HG02973 (cell line): ENCODE measurements at regions not wholly inside any gene's neighbourhood (a gene's known extent, or its start where the extent isn't known, plus 50 kb on each side); places are given as distances from the start of the nearest gene placed in this dataset.

Experiments
- ATAC-seq: cut with Tn5 transposase; IDR thresholded peaks from one replicate; pipeline ENCODE4 v1.9.1; 2021; ENCODE audit warnings: moderate library complexity; ENCODE audit not compliant: unreplicated experiment

DNA sequence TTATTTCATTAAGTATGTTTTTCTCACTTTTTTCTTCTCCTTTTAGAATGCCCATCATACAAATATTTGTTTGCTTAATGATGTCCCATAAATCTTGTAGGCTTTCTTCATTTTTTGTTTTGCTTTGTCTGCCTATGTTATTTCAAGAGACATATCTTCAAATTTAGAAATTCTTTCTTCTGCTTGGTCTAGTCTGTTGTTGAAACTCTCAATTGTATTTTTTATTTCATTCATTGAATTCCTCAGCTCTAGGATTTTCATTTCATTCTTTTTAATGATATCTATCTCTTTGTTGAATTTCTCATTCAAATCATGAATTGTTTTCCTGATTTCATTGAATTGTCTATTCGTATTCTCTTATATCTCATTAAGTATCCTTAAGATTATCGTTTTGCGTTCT, 125.1 kb upstream of the VIPR2 start:
- ATAC-seq = no peak

DNA sequence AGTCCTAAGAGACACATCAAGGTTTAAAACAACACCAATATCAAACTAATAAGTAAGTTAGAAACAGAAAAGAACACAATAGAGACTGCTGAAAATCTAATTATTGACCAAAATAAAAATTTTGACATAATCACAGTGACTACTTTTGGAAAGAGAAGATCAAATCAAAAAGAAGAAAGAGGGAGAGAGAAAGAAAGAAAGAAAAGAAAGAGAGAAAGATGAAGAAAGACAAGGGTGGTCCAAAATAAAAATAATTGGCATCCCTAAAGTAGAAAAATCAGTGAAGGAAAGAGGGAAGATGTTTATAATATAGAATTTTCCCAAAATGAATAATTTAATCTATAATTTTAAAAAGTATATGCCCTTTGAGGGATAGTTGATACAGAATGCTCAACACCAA, 118.8 kb upstream of the VIPR2 start:
- no peak for ATAC-seq

DNA sequence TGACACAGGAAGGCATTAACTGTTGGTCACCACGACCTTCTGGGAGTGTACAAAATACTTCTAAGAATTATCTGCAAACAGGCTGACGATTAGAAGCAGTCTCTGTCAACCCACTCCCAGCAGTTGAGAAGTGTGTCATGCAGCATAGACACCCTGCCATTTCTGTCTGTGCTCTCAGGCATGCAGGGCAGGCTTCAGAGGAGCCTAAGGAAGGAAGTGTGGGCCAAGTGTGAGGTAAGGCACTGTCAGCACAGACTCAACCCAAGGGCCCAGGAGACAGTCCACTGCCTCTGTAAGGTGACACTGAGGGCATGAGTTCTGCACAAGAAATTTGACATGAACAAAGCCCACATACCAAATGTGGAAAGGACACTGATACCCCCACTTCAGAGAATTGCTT, 109.0 kb upstream of the VIPR2 start:
- ATAC-seq = no peak

DNA sequence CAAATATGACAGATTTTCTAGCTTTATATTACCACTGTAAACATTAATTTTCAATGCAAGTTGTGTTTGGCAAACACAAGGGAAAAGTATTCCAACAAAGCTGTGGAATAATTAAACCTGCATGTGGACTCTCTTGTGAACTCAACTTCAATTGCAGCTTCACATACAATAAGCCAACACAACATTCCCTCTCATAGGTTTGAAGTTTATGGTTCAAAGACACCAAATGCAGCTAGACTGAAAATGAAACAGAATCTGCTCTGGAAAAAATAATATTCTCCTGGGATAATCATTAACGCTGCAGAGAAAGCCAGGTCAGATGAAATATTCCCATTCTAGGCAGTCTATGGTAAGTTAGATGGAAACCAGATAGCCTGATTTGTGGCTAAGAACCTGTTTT, 105.8 kb upstream of the VIPR2 start:
- no peak for ATAC-seq

DNA sequence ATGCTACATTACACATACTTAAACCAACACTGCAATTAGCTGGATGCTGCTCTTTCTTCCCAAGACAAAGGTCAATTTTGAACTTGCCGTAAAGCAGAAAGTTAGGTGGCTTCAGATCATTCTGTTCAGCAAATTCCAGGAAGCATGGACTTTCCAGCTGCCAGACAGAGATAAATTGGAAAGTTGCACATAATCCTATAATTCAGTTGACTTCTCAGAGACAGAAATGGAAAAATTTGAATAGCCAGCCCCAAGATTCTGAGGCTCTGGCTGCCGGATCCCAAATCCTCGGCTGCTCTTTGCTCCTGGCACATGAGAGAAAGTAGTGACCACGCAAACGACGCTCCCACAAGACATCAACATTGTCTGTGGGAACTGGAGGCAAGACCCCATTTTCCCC, 105.0 kb upstream of the VIPR2 start:
- no peak for ATAC-seq

DNA sequence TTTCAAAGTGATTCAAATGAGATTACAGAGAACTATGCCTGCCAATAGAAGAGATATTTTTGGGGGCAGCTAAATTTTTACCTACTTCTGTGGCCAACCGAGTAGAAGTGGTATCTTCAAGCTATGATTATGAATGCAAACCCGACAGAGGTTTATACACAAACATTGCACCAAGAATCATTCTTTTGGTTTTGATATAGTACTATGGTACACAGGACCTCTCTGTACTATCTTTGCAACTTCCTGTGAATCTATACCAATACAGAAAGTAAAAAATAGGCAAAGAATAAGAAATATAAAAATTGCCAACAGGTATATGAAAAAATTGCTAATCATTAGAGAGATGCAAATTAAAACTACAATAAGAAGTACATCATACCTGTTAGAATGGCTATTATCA, 103.2 kb upstream of the VIPR2 start:
- no peak for ATAC-seq

DNA sequence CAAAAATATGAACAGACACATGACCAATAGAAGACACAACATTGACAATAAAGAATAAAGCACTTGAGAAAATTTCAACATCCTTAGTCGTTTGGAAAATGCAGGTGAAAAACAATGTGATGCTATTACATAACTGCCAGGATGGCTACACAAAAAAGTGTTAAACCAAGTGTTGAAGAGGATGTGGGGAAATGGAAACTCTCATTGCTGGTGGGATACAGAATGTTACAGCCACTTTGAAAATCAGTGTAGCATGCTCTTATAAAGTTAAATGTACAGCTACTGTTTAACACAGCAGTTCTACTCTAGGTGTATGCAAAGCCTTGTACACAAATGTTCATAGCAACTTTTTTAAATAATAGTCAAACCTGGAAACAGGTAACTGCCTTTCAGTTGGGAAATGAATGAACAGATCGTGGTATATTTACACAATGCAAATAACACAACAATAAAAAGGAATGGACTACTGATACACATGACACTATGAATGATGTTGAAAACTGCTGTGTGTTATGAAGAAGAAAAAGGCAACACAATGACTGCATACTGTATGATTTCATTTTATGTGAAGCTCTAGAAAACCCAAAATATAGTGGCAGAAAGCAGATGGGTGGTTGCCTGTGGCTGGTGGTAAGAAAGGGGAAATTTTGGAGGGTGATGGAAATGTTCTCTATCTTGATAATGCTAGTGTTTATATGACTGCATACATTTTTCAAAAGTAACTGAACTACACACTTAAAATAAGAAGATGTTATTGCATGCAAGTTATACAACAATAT, 102.2 kb upstream of the VIPR2 start:
- no peak for ATAC-seq

DNA sequence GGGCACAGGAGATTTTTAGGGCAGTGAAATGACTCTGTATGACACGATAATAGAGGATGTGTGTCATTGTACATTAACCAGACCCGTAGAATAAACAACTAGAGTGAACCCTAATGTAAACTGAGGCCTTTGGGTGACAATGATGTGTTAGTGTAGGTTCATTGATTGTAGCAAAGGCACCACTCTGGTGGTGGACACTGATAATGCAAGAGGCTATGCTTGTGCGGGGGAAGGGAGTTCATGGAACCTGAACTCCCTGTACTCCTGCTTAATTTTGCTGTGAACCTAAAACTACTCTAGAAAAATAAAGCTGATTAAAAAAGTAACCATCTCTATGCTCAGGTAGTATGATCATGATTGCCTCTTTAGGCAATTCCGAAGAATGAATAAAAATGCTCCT, 96.3 kb upstream of the VIPR2 start:
- ATAC-seq = no peak

DNA sequence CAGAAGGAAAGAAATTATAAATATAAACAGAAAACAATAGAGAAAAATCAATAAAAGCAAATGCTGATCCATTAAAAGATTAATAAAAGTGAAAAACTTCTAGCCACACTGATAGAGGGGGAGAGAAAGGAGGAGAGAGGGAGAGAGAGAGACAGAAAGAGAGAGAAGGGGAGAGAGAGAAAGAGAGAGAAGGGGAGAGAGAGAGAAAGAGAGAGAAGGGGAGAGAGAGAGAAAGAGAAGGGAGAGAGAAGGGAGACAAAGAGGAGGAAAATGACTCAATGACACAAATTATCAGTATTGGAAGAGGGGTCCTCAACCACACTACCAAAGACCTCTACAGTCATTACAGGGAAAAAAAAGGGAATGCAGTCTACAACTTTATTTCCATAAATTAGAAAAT, 94.4 kb upstream of the VIPR2 start:
- ATAC-seq = no peak

DNA sequence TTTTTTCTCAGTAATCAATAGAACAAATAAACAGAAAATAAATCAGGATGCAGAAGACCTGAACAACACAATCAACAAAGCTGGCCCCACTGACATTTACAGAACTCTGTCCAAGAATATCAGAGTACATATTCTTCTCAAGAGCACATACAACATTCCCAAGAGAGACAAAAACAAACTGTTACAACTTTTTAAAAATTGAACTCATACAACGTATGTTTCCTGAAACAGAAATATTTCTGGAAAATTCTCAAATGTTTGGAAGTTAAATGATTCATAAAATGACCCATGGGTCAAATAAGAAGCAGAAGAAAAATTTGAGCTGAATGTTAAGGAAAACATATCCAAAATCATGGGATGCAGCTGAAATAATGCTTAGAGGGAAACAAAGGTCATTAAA, 93.9 kb upstream of the VIPR2 start:
- no peak for ATAC-seq

DNA sequence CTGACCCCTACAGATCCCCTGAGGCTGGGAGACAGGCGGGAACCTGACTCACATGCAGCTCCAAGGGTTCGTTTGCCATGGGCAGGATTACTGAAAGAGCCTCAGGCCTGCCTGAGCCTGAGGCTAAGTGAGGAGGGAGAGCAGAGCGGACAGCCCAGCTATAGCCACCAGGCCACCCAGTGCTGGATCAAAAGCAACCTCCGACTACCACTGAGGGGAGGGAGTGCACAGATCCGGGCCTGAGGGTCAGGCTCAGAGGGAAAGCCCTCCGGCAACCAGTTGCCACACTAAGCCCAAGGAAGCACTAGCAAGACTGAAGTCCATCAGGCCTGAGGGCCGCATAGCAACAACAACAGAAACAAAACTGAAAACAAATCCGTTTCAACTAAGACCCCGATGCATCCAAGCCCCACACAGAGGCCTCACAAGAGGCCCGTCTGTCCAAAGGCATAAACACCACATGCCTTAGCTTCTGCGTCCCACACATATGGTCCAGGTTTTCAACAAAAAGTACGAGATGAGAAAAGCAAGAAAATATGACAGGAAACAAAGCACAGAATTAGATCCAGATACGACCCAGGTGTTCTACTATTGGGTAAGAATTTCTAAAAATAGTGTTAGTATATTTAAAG, 92.5 kb upstream of the VIPR2 start:
- no peak for ATAC-seq

DNA sequence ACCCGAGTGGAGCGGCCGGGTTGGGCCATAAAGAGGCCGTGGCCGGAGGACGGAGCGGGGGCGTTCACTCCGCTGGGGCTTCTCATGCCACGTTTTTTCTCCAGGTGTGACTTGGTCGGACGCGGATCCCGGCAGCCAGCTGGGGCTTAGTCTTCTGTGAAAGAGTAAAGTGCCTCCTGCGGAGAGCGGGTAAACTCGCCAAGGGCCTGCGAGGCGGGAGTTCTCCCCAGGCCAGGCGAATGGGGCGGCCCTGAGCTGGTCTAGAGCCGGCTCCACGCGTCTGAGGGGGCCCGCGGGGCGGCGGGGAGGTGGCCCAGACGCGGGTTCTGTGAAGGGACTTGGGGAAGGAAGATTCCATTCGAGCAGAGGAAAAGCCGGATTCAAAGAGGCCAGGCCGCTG, 86.3 kb upstream of the VIPR2 start:
- no peak for ATAC-seq

DNA sequence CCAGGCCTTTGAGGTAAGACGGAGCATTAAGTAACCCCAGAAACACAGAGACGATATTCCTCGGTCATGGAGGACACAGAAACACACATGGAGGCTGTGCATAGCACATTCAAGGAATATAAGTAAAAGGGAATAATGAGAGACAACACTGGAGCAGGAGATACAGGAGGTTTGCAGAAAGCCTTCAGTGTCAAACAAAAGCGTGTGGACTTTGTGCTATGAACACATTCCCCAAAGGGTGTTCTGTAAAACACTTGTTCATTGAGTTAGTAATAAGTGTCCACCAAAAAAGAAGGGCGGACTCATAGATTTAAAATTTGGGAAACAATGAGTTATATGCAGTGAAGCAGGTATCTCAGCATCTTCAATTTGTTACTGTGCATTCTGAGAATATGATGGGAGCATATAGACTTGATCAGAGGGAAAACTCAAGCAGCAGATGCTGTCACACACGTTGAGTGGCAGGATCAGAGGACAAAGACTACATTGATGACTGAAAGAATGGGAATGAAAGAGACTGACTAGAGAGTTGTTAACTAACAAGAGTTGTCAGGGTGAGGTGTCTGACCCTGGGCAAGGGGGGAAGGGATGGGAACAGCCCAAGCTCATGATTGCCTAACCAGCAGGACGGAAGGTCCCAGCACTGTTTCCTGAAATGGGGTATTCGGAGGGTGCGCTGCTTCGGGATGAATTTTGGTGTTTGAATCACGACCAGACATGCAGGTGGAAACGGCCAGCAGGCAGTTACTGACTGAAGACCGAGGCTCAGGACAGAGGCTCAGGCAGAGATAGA, 85.2 kb upstream of the VIPR2 start:
- ATAC-seq = no peak

DNA sequence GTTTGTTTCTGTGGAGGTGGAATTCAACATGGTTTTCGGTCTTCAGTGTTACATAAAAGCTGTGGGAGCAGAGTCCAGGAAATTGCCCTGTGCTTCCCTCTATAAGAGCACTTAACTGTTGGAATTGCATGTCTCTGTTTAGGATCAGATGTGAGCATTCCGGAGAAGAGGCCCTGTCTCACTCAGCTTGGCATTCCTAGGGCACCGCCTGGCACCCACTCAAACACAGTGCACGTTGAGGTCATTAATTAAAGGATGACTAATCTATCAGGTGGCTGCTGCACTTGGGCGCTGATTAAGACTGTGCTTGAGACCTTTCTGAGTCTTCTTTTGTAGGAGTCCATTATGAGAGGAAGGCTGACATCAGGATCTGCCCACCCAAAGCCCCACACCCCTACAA, 82.8 kb upstream of the VIPR2 start:
- ATAC-seq = no peak

DNA sequence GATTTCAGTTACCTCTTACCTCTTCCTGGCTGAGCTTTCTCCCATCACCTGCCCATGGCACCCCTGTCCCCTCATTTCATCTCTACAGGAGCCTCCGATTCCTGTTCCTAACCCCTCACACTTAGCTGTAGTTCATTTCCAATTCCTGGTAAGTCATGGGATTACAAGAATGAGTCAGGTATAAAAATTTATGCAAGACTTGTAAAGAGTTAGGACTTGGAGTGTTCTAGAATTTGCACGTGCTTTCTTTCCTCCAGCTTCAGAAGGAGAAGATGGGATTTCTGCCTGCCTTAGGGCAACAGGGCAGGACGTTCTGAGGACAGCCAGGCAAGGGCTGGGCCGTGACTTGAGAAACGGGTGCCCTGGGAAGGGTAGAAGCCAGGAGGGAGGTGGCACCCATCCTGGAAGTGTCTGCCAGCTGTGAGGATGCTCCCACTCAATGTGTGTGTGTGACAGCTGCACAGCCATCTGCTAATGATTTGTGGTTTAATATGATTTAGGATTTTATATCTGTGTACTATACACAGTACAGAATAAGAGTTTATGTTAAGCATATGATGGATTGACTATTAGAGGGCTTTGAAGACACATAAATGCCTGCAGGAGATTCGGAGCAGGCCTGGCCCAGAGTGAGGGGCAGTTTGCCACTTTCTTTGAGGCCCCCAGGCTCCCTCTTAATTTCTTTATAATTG, 81.5 kb upstream of the VIPR2 start:
- ATAC-seq = no peak

DNA sequence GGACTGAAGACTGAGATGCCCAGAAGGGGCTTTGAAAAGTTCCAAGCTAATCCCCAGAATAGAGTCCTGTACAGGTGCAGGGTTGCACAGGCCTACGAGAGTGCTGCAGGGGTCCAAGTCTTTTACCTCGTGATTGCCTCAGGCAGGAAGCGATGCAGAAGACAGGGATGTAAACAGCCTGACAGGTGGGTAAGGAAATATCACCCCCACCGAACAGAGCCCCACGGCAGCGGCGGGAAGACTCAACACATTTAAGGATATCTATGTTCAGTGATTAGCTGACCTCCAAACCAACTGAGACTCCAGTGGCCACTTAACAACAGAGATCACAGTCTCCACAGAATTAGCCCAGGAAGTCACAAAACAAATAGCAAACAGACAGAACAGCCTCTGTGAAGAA, 73.9 kb upstream of the VIPR2 start:
- no peak for ATAC-seq

DNA sequence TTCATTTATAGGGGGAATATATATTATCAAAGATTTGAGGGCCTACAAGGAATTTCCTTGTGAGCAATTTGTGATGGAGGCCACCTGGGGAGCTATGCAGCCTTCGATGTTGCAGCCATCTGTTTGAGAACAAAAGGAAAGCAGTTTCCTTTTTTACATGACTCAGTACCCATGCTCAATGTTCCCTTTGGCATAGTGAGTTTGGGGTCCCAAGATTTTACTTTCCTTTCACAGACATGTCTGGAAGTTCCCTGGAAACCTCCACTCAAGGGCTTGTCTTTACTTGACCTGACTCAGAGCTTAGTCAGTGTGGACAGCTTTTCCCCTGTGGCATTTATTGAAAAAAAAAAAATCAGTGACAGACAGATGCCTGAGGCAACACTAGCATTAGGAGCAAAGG, 73.5 kb upstream of the VIPR2 start:
- ATAC-seq = no peak

DNA sequence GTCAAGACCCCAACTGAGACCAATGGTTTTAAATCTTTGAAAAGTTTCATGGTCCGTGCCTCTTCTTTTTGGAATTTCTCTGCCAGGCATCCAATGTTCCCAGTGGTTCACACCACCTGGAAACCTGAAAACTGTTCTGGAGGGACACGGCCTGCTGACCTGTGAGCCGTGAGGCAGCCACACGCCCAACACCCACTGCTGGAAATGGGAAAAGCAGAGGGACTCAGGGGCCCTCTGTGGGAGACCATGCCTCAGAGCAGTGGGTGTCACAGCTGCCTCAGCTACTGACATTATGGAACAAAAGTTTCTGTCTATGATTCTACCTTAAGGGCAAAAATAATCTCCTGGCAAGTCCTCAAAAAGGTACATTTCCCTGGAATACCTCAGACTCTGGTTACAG, 70.4 kb upstream of the VIPR2 start:
- no peak for ATAC-seq

DNA sequence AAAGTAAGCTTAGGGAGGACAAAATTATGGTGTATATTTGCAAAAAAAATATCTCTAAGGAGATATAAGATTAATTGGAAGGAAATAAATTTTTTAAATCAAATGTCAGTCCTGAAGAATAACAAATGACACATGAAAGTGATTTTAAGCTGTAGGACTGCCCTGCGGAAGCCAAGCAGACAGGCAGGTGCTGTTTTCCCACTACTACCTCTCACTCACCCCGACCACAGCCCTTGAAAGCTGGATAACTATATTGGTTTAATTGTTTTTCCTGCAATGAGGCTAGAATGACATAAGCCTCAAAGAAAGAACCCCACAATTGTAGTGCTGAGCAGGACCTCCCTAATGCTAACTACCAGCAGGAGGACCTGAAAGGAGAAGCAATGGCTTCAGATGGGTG, 68.6 kb upstream of the VIPR2 start:
- ATAC-seq = no peak

DNA sequence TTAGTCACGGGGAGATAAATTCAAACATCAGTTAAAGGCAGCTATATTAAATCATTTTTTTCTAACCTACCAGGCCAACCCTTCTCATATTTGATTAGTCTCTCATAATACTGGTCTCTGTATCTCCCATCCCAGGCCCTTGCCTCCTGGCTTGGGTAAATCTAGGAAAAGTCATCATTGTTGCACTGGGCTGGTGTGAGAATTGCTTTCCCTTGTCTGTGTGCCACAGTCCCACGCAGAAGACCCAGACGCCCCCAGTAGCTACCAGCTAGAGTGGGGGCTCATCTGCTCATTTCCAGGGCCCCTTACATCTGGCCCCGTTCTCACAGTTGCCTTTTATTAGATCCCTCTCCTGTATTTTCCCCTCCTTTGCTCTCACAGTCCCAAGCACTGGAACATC, 67.6 kb upstream of the VIPR2 start:
- ATAC-seq = no peak

DNA sequence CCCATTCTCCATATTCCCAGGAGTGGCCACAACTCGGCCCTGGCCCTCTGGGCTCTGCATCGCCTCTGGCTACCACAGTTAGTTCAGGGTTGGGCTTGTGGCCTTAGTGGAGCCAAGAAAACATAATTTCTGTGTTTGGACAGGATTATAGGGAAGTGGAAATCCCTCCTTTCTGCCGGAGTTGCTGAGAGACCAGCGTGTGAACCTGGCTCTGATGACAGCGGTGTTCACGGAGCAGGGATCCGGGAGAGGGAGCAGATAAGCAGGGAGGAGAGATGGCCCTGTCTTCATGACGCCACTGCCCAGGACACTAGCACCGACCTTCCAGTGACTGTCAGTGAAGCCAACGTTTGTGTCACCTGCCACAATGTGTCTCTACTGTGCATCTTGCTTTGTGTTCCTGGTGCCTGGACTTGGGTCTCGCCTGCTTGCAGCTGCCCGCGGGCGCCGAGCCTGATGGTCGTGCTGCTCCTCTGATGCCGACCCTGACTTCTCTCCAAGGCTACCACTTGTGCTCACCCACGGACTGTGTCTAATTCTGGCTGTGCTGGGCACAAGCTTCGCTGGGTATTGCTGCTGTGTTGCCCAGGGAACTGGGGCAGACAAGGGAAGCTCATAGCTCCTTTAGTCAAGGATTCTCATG, 67.0 kb upstream of the VIPR2 start:
- ATAC-seq = no peak
